IMR-90 (cell line): ENCODE measurements at regions not wholly inside any gene's neighbourhood (a gene's known extent, or its start where the extent isn't known, plus 50 kb on each side); places are given as distances from the start of the nearest gene placed in this dataset.

ENCODE experiments used
- MAZ ChIP-seq: IDR thresholded peaks from 2 replicates; pipeline ENCODE4 v1.6.1; 2012; ENCODE audit warnings: low read depth, mild to moderate bottlenecking, low read length, improper control_type of control experiment, moderate library complexity, borderline replicate concordance
- MXI1 ChIP-seq: IDR thresholded peaks from 2 replicates; pipeline ENCODE4 v1.6.1; 2012; ENCODE audit warnings: low read depth, mild to moderate bottlenecking, low read length, moderate library complexity, borderline replicate concordance
- NFE2L2 ChIP-seq: fragments of 150-350 bp; IDR thresholded peaks from 2 replicates; pipeline ENCODE4 v1.6.1; 2016; ENCODE audit warnings: low read depth, mild to moderate bottlenecking, low read length
- POLR2A ChIP-seq: IDR thresholded peaks from 2 replicates; pipeline ENCODE4 v1.6.1; 2012; ENCODE audit warnings: mild to moderate bottlenecking, low read depth, low read length
- TF ChIP-seq, protein P1 (sequence below): conservative IDR thresholded peaks from 2 replicates; pipeline ENCODE4 v1.5.1; 2012; ENCODE audit warnings: mild to moderate bottlenecking, low read depth, low read length, improper control_type of control experiment
- TF ChIP-seq, protein P2 (sequence below): fragments of 150-350 bp; IDR thresholded peaks from 2 replicates; pipeline ENCODE4 v1.6.1; 2017; ENCODE audit warnings: mild to moderate bottlenecking, antibody characterized with exemption, low read length, low read depth

DNA sequence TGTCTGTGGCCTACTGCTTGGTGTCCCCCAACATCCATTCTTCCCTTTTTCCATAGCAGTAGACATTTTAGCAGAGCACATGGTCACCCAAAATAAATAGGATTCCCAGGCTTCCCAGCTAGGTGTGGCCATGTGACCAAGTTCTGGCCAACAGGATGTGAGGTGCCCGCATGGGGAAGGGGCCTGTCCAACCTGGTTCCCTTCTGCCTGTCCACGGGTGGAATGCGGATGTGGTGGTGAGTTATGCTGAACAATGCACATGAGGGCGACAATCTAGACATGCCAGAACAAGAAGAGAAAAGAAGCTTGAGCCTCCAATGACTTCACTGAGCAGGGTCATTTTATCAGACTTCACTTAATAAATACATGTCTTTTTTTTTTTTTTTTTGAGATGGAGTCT, 77.6 kb upstream of the DLG1 start:
- no peak for TF ChIP-seq MXI1
- TF ChIP-seq, protein P1, sequence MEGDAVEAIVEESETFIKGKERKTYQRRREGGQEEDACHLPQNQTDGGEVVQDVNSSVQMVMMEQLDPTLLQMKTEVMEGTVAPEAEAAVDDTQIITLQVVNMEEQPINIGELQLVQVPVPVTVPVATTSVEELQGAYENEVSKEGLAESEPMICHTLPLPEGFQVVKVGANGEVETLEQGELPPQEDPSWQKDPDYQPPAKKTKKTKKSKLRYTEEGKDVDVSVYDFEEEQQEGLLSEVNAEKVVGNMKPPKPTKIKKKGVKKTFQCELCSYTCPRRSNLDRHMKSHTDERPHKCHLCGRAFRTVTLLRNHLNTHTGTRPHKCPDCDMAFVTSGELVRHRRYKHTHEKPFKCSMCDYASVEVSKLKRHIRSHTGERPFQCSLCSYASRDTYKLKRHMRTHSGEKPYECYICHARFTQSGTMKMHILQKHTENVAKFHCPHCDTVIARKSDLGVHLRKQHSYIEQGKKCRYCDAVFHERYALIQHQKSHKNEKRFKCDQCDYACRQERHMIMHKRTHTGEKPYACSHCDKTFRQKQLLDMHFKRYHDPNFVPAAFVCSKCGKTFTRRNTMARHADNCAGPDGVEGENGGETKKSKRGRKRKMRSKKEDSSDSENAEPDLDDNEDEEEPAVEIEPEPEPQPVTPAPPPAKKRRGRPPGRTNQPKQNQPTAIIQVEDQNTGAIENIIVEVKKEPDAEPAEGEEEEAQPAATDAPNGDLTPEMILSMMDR = no peak
- TF ChIP-seq, protein P2, sequence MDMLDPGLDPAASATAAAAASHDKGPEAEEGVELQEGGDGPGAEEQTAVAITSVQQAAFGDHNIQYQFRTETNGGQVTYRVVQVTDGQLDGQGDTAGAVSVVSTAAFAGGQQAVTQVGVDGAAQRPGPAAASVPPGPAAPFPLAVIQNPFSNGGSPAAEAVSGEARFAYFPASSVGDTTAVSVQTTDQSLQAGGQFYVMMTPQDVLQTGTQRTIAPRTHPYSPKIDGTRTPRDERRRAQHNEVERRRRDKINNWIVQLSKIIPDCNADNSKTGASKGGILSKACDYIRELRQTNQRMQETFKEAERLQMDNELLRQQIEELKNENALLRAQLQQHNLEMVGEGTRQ = no peak
- TF ChIP-seq NFE2L2 = no peak
- no peak for TF ChIP-seq POLR2A
- TF ChIP-seq MAZ = no peak
